SK-N-SH (cell line): ENCODE measurements at regions not wholly inside any gene's neighbourhood (a gene's known extent, or its start where the extent isn't known, plus 50 kb on each side); places are given as distances from the start of the nearest gene placed in this dataset.

ENCODE experiments used
- CTCF ChIP-seq: fragments of 200-600 bp; sonication (generic); IDR thresholded peaks from 2 replicates; pipeline ENCODE4 v1.6.1; 2017; ENCODE audit warnings: antibody characterized with exemption, mild to moderate bottlenecking, moderate library complexity
- GATA2 ChIP-seq: sonication (generic); formaldehyde crosslinking; IDR thresholded peaks from 2 replicates; pipeline ENCODE4 v1.5.0; 2020; ENCODE audit warnings: mild to moderate bottlenecking, missing genetic modification reagents
- MAX ChIP-seq: IDR thresholded peaks from 2 replicates; pipeline ENCODE4 v1.4.0; 2012; ENCODE audit warnings: low read depth
- SIN3A ChIP-seq: IDR thresholded peaks from 2 replicates; pipeline ENCODE4 v1.6.1; 2012; ENCODE audit warnings: low read depth, mild to moderate bottlenecking, low read length, moderate library complexity, borderline replicate concordance

- TF ChIP-seq CTCF, result no peak
- TF ChIP-seq MAX, result no peak
- no peak for TF ChIP-seq GATA2 (CRISPR knock-in tag)
- TF ChIP-seq SIN3A, result no peak
These were observed 70.8 kb downstream of the FOXA2 start for GRCh38 chr20:22513574-22513973.
